ENCODE measurements at regions not wholly inside any gene's neighbourhood (a gene's known extent, or its start where the extent isn't known, plus 50 kb on each side); places are given as distances from the start of the nearest gene placed in this dataset.
A peak's percentile ranks its signal among the peaks of the same experiment; 100 is the strongest.

- Histone ChIP-seq H3K27ac (peak overlapping the region in 2 of 4 donors; percentile 12 to 79), H3K36me3 (no peaks in the 10 kb centered on the region), H3K4me3 (no peak overlapping the region), H3K27me3 (no peaks in the 10 kb centered on the region), H3K9me3 (no peaks in the 10 kb centered on the region), H3K4me1 (peaks cover 0 to 42% (median 2%) of the 10 kb centered on the region in 4 donors)
- peak in 1 of 3 donors; percentile 30 for DNase-seq
- no peak for TF ChIP-seq POLR2A (IDR thresholded peaks at IDR 0.05)
- TF ChIP-seq CTCF (IDR thresholded peaks at IDR 0.05): no peak
These were observed 82.2 kb downstream of the CPN2 start for GRCh38 chr3:194268654-194269512.

GRCh38 chr3:194269610-194270145 lies 81.5 kb downstream of the CPN2 start:
- Histone ChIP-seq H3K27ac (peak overlapping the region in 3 of 4 donors; percentile 12 to 79 (median 34)), H3K36me3 (no peaks in the 10 kb centered on the region), H3K4me3 (no peak overlapping the region), H3K27me3 (no peaks in the 10 kb centered on the region), H3K4me1 (peaks cover 0 to 42% (median 2%) of the 10 kb centered on the region in 4 donors), H3K9me3 (no peaks in the 10 kb centered on the region)
- TF ChIP-seq CTCF (IDR thresholded peaks at IDR 0.05): peak in 3 of 6 experiments; percentile 25 to 43 (median 34)
- no peak for TF ChIP-seq POLR2A (IDR thresholded peaks at IDR 0.05)
- peak; percentile 20 to 67 (median 57) for DNase-seq

GRCh38 chr3:194270627-194271459 lies 80.3 kb downstream of the CPN2 start:
- Histone ChIP-seq H3K4me3 (no peak overlapping the region), H3K4me1 (peaks cover 0 to 33% (median 2%) of the 10 kb centered on the region in 4 donors), H3K36me3 (no peaks in the 10 kb centered on the region)

GRCh38 chr3:194271460-194272035 lies 79.6 kb downstream of the CPN2 start:
- Histone ChIP-seq H3K36me3 (no peaks in the 10 kb centered on the region), H3K27me3 (no peaks in the 10 kb centered on the region), H3K9me3 (no peaks in the 10 kb centered on the region), H3K27ac (peak overlapping the region; percentile 17 to 79 (median 48)), H3K4me1 (peaks cover 0 to 26% (median 2%) of the 10 kb centered on the region in 4 donors), H3K4me3 (no peak overlapping the region)
- no peak for TF ChIP-seq CTCF (IDR thresholded peaks at IDR 0.05)
- DNase-seq: no peak

More at GRCh38 chr3:194270627-194271459, 80.3 kb downstream of the CPN2 start:
- TF ChIP-seq POLR2A (IDR thresholded peaks at IDR 0.05): no peak
- no peak for TF ChIP-seq CTCF (IDR thresholded peaks at IDR 0.05)
- Histone ChIP-seq H3K9me3 (no peaks in the 10 kb centered on the region), H3K27me3 (no peaks in the 10 kb centered on the region), H3K27ac (peak overlapping the region; percentile 17 to 79 (median 48))
- DNase-seq: peak in 2 of 3 donors; percentile 61 to 63

- H3K27me3 ChIP-seq: no peaks in the 10 kb centered on the region
- H3K27ac ChIP-seq: peak overlapping the region in 1 of 4 donors; percentile 79
- H3K4me3 ChIP-seq: no peak overlapping the region
- DNase-seq: no peak
- no peaks in the 10 kb centered on the region for H3K9me3 ChIP-seq
- no peaks in the 10 kb centered on the region for H3K36me3 ChIP-seq
- TF ChIP-seq POLR2A (IDR thresholded peaks at IDR 0.05): no peak
- no peak for TF ChIP-seq CTCF (IDR thresholded peaks at IDR 0.05)
- H3K4me1 ChIP-seq: peaks cover 0 to 24% (median 2%) of the 10 kb centered on the region in 4 donors
These were observed 78.9 kb downstream of the CPN2 start for GRCh38 chr3:194272221-194272620.
